SK-N-SH (cell line): ENCODE measurements at regions not wholly inside any gene's neighbourhood (a gene's known extent, or its start where the extent isn't known, plus 50 kb on each side); places are given as distances from the start of the nearest gene placed in this dataset.

Experiments used
- CTCF ChIA-PET: fragments of 300-600, 350-600 bp; formaldehyde crosslinking; extraction: SDS; loops from one replicate; lab custom pipeline; 2021; lab: Yijun Ruan, JAX
- POLR2A ChIA-PET: fragments of 350-600 bp; sonication (Branson Sonifier 250); formaldehyde crosslinking; extraction: SDS; loops from one replicate; lab custom pipeline; 2020; ENCODE audit warnings: antibody characterized with exemption, inconsistent platforms; lab: Yijun Ruan, JAX
- DNase-seq: peaks from one replicate; pipeline ENCODE4 v3.0.0; 2012
- H2AFZ ChIP-seq: fragments of 200-600 bp; sonication (generic); 2 replicates; pipeline ENCODE4 v1.8.1; 2016; ENCODE audit warnings: antibody characterized with exemption, mild to moderate bottlenecking, low read depth
- H3F3A ChIP-seq: fragments of 200-600 bp; sonication (generic); replicated peaks from 2 replicates; pipeline ENCODE3; 2016; ENCODE audit warnings: antibody characterized with exemption, mild to moderate bottlenecking; ENCODE audit not compliant: insufficient read depth
- H3K27ac ChIP-seq, 2 experiments: fragments of 200-500 bp in 1 of 2; fragments of 200-600 bp in 1 of 2; sonication (Bioruptor generic) in 1 of 2; sonication (generic), shearing (Covaris generic) in 1 of 2; 2 replicates each; pipeline versions ENCODE4 v1.5.1 to v1.6.1; 2014 to 2016; ENCODE audit warnings: low read depth in 2 of 2, inconsistent platforms in 1 of 2, low read length in 1 of 2, mild to moderate bottlenecking in 1 of 2, mixed read lengths in 1 of 2
- H3K27me3 ChIP-seq: fragments of 200-600 bp; sonication (generic), shearing (Covaris generic); 2 replicates; pipeline ENCODE4 v1.6.1; 2016; ENCODE audit warnings: mixed run types; ENCODE audit not compliant: insufficient read depth
- H3K36me3 ChIP-seq, 2 experiments: fragments of 200-500 bp in 1 of 2; fragments of 200-600 bp in 1 of 2; sonication (Bioruptor generic) in 1 of 2; sonication (generic) in 1 of 2; replicated peaks in 1 of 2; 2 replicates each; pipeline versions ENCODE3 to v1.5.1; 2014 to 2016; ENCODE audit warnings: low read length in 1 of 2, mild to moderate bottlenecking in 1 of 2; ENCODE audit not compliant: insufficient read depth in 2 of 2, control insufficient read depth in 1 of 2
- H3K4me1 ChIP-seq, 2 experiments: fragments of 200-500 bp in 1 of 2; fragments of 200-600 bp in 1 of 2; sonication (Bioruptor generic) in 1 of 2; sonication (generic), shearing (Covaris generic) in 1 of 2; 2 replicates each; pipeline versions ENCODE4 v1.5.1 to v1.6.1; 2014 to 2016; ENCODE audit warnings: low read depth in 1 of 2, low read length in 1 of 2, mixed run types in 1 of 2; ENCODE audit not compliant: insufficient read depth in 2 of 2, control insufficient read depth in 1 of 2
- H3K4me2 ChIP-seq: fragments of 200-600 bp; sonication (generic), shearing (Covaris generic); 2 replicates; pipeline ENCODE4 v1.6.1; 2017; ENCODE audit warnings: mixed run types
- H3K4me3 ChIP-seq, 2 experiments: fragments of 200-500 bp in 1 of 2; fragments of 200-600 bp in 1 of 2; sonication (Bioruptor generic) in 1 of 2; sonication (generic), shearing (Covaris generic) in 1 of 2; 2 replicates each; pipeline versions ENCODE4 v1.5.1 to v1.8.1; 2014 to 2016; ENCODE audit warnings: low read depth in 2 of 2, inconsistent platforms in 1 of 2, low read length in 1 of 2, mild to moderate bottlenecking in 1 of 2, mixed read lengths in 1 of 2, moderate library complexity in 1 of 2
- H3K79me2 ChIP-seq: fragments of 200-600 bp; sonication (generic); 2 replicates; pipeline ENCODE4 v1.8.1; 2017; ENCODE audit warnings: mild to moderate bottlenecking; ENCODE audit not compliant: insufficient read depth
- H3K9ac ChIP-seq: fragments of 200-600 bp; sonication (generic); 2 replicates; pipeline ENCODE4 v1.6.1; 2017; ENCODE audit warnings: mixed run types
- H3K9me2 ChIP-seq: fragments of 200-600 bp; sonication (generic); 2 replicates; pipeline ENCODE4 v1.6.1; 2017; ENCODE audit warnings: mixed run types
- H3K9me3 ChIP-seq: fragments of 200-600 bp; sonication (generic); 2 replicates; pipeline ENCODE4 v1.6.1; 2017; ENCODE audit warnings: mixed run types, mild to moderate bottlenecking, moderate library complexity
- H4K20me1 ChIP-seq: fragments of 200-600 bp; sonication (generic); 2 replicates; pipeline ENCODE4 v1.6.1; 2017; ENCODE audit warnings: mild to moderate bottlenecking, mixed run types; ENCODE audit not compliant: insufficient read depth
- CHD2 ChIP-seq: fragments of 150-350 bp; IDR thresholded peaks from 2 replicates; pipeline ENCODE4 v1.6.1; 2018; ENCODE audit warnings: low read length; ENCODE audit not compliant: partially characterized antibody
- CTCF ChIP-seq: fragments of 200-600 bp; sonication (generic); IDR thresholded peaks from 2 replicates; pipeline ENCODE4 v1.6.1; 2017; ENCODE audit warnings: antibody characterized with exemption, mild to moderate bottlenecking, moderate library complexity
- ELF1 ChIP-seq: IDR thresholded peaks from 2 replicates; pipeline ENCODE4 v1.4.0; 2012
- EZH2phosphoT487 ChIP-seq: fragments of 200-600 bp; sonication (generic); IDR thresholded peaks from 2 replicates; pipeline ENCODE4 v1.6.1; 2017; ENCODE audit warnings: low read depth, mixed run types, mild to moderate bottlenecking, antibody characterized with exemption, moderate library complexity, borderline replicate concordance
- FOXJ3 ChIP-seq: sonication (generic); formaldehyde crosslinking; IDR thresholded peaks from 2 replicates; pipeline ENCODE4 v1.5.1; 2020; ENCODE audit warnings: mild to moderate bottlenecking, missing genetic modification reagents
- GABPA ChIP-seq: IDR thresholded peaks from 2 replicates; pipeline ENCODE4 v1.4.0; 2012; ENCODE audit warnings: low read depth, mild to moderate bottlenecking
- GATA2 ChIP-seq: sonication (generic); formaldehyde crosslinking; IDR thresholded peaks from 2 replicates; pipeline ENCODE4 v1.5.0; 2020; ENCODE audit warnings: mild to moderate bottlenecking, missing genetic modification reagents
- IRF3 ChIP-seq: fragments of 150-350 bp; IDR thresholded peaks from 2 replicates; pipeline ENCODE4 v1.6.1; 2016; ENCODE audit warnings: mild to moderate bottlenecking, low read depth, low read length
- JUND ChIP-seq: IDR thresholded peaks from 2 replicates; pipeline ENCODE4 v1.4.0; 2012
- MXI1 ChIP-seq: IDR thresholded peaks from 2 replicates; pipeline ENCODE4 v1.6.1; 2012; ENCODE audit warnings: mild to moderate bottlenecking, low read depth, low read length, improper control_type of control experiment
- NFIC ChIP-seq: IDR thresholded peaks from 2 replicates; pipeline ENCODE4 v1.4.0; 2012; ENCODE audit warnings: borderline replicate concordance
- NRF1 ChIP-seq: IDR thresholded peaks from 2 replicates; pipeline ENCODE4 v1.6.1; 2012; ENCODE audit warnings: low read depth, mild to moderate bottlenecking, low read length
- POLR2AphosphoS5 ChIP-seq: IDR thresholded peaks from 2 replicates; pipeline ENCODE4 v1.6.1; 2012; ENCODE audit warnings: low read depth, low read length
- RAD21 ChIP-seq: IDR thresholded peaks from 2 replicates; pipeline ENCODE4 v1.6.1; 2012; ENCODE audit warnings: mild to moderate bottlenecking, low read length
- RFX5 ChIP-seq: IDR thresholded peaks from 2 replicates; pipeline ENCODE4 v1.6.1; 2012; ENCODE audit warnings: mild to moderate bottlenecking, improper control_type of control experiment, low read length
- RXRA ChIP-seq: IDR thresholded peaks from 2 replicates; pipeline ENCODE4 v1.4.0; 2012; ENCODE audit warnings: low read depth, mild to moderate bottlenecking, borderline replicate concordance
- SIN3A ChIP-seq: IDR thresholded peaks from 2 replicates; pipeline ENCODE4 v1.6.1; 2012; ENCODE audit warnings: low read depth, mild to moderate bottlenecking, low read length, moderate library complexity, borderline replicate concordance
- TAF1 ChIP-seq: IDR thresholded peaks from 2 replicates; pipeline ENCODE4 v1.6.1; 2012; ENCODE audit warnings: low read depth, mild to moderate bottlenecking, low read length, moderate library complexity, borderline replicate concordance
- TCF12 ChIP-seq: IDR thresholded peaks from 2 replicates; pipeline ENCODE4 v1.4.0; 2012
- TEAD4 ChIP-seq: IDR thresholded peaks from 2 replicates; pipeline ENCODE4 v1.4.0; 2012; ENCODE audit warnings: mild to moderate bottlenecking, borderline replicate concordance; ENCODE audit not compliant: insufficient read depth
- USF2 ChIP-seq: fragments of 150-350 bp; IDR thresholded peaks from 2 replicates; pipeline ENCODE4 v1.6.1; 2017; ENCODE audit warnings: antibody characterized with exemption, low read length, low read depth, borderline replicate concordance
- ZBTB33 ChIP-seq: IDR thresholded peaks from 2 replicates; pipeline ENCODE4 v1.4.0; 2012; ENCODE audit warnings: low read depth, borderline replicate concordance
- WGBS: methylation state at CpG from one replicate; pipeline ENCODE4 v1.1.6; 2017; ENCODE audit warnings: low lambda C conversion rate; 5-methylcytosine and 5-hydroxymethylcytosine counted together

GRCh38 chr16:52117171-52117570, 429.8 kb downstream of the TOX3 start:
- WGBS, result 2% methylated on average over 2 of the region's 2 CpGs
- H3K27ac ChIP-seq, result no peak overlapping the region
- H3K9me3 ChIP-seq, result 0 out of 2 replicates have a peak, but pooled peaks cover 3% of the 10 kb centered on the region
- H2AFZ ChIP-seq, result no peak overlapping the region
- H3K27me3 ChIP-seq, result no peaks in the 10 kb centered on the region
- H3K9me2 ChIP-seq, result no peaks in the 10 kb centered on the region
- POLR2A ChIA-PET, result no interaction called here
- CTCF ChIA-PET, result no interaction called here
- no peaks in the 10 kb centered on the region for H3K79me2 ChIP-seq
- no peak overlapping the region for H3K4me2 ChIP-seq
- H3K9ac ChIP-seq, result no peak overlapping the region
- H3K36me3 ChIP-seq, result no peaks in the 10 kb centered on the region
- no peak overlapping the region for H3K4me3 ChIP-seq
- no peak for DNase-seq
- H4K20me1 ChIP-seq, result no peaks in the 10 kb centered on the region
- H3K4me1 ChIP-seq, result no peaks in the 10 kb centered on the region
- H3F3A ChIP-seq, result no peaks in the 10 kb centered on the region
- TF ChIP-seq FOXJ3 (CRISPR knock-in tag), result no peak
- TF ChIP-seq CTCF, result no peak
- TF ChIP-seq TCF12, result no peak
- TF ChIP-seq GATA2, result no peak
- no peak for TF ChIP-seq JUND

- H3K27ac ChIP-seq, result no peak overlapping the region
- H3K4me1 ChIP-seq, result no peaks in the 10 kb centered on the region
- no peak overlapping the region for H2AFZ ChIP-seq
- H3F3A ChIP-seq, result no peaks in the 10 kb centered on the region
- TF ChIP-seq FOXJ3 (CRISPR knock-in tag) (no peak), ZBTB33 (no peak), ELF1 (no peak), MXI1 (no peak), TEAD4 (no peak), GABPA (no peak), NRF1 (no peak), TAF1 (no peak), RXRA (no peak), CHD2 (no peak), POLR2AphosphoS5 (no peak), USF2 (no peak), TCF12 (no peak), RAD21 (no peak), SIN3A (no peak), EZH2phosphoT487 (no peak), NFIC (no peak), RFX5 (no peak), IRF3 (no peak)
- 30% methylated on average over 4 of the region's 4 CpGs for WGBS
- H4K20me1 ChIP-seq, result no peaks in the 10 kb centered on the region
- no peak for DNase-seq
- no peak overlapping the region for H3K4me2 ChIP-seq
- POLR2A ChIA-PET, result no interaction called here
- H3K9ac ChIP-seq, result no peak overlapping the region
- no peak overlapping the region for H3K4me3 ChIP-seq
- CTCF ChIA-PET, result no interaction called here
- no peaks in the 10 kb centered on the region for H3K9me3 ChIP-seq
- H3K9me2 ChIP-seq, result no peaks in the 10 kb centered on the region
- H3K27me3 ChIP-seq, result no peaks in the 10 kb centered on the region
- no peaks in the 10 kb centered on the region for H3K36me3 ChIP-seq
- H3K79me2 ChIP-seq, result no peaks in the 10 kb centered on the region
Observed at GRCh38 chr16:52114379-52114778, 432.6 kb downstream of the TOX3 start.
